ENCODE measurements at regions not wholly inside any gene's neighbourhood (a gene's known extent, or its start where the extent isn't known, plus 50 kb on each side); places are given as distances from the start of the nearest gene placed in this dataset.
A peak's percentile ranks its signal among the peaks of the same experiment; 100 is the strongest.

GRCh38 chr2:121160366-121160765 is 124.6 kb downstream of the TFCP2L1 start:
- ATAC-seq = no peak
- intact Hi-C loops (cut with micrococcal nuclease) = no loop called here
- DNase-seq = no peak
- H3K4me3 ChIP-seq (ENCODE audit: low read length) = no peak overlapping the region
- no peak overlapping the region for H3K4me2 ChIP-seq (ENCODE audit: low read length)
- H3K27ac ChIP-seq (ENCODE audit: low read length) = no peak overlapping the region
- H3K9ac ChIP-seq (ENCODE audit: low read length) = no peak overlapping the region
- TF ChIP-seq EZH2 (IDR thresholded peaks at IDR 0.05; ENCODE audit: low read length, unreplicated experiment) = no peak
- TF ChIP-seq EZH2phosphoT487 (IDR thresholded peaks at IDR 0.05; ENCODE audit: borderline replicate concordance, low read length) = no peak
- TF ChIP-seq CTCF (conservative IDR thresholded peaks at IDR 0.05; ENCODE audit: low read depth, low read length) = no peak
- no peaks in the 10 kb centered on the region; the same call in 1 of the 2 replicates for H3K4me1 ChIP-seq (ENCODE audit: insufficient read depth, low read length)
- no peaks in the 10 kb centered on the region for H4K20me1 ChIP-seq (ENCODE audit: low read length)
- no peak overlapping the region for H2AFZ ChIP-seq (ENCODE audit: low read length)
- peaks cover 13% of the 10 kb centered on the region; the same call in 1 of the 2 replicates for H3K9me3 ChIP-seq (ENCODE audit: low read length)
- H3K79me2 ChIP-seq (ENCODE audit: low read length) = no peaks in the 10 kb centered on the region
- H3K36me3 ChIP-seq (ENCODE audit: low read depth, low read length) = no peaks in the 10 kb centered on the region
- H3K9me2 ChIP-seq (replicated peaks; ENCODE audit: low read length) = no peaks in the 10 kb centered on the region
- BruUV-seq (replicated peaks) = no TSS peak
- ChIA-PET POLR2A (ENCODE audit: unreplicated experiment) (no interaction called here), CTCF (no interaction called here)
- no peaks in the 10 kb centered on the region for H3K27me3 ChIP-seq (ENCODE audit: low read length)
- H3F3A ChIP-seq (ENCODE audit: low read length, unreplicated experiment) = no peaks in the 10 kb centered on the region

GRCh38 chr2:121161272-121161671 is 123.7 kb downstream of the TFCP2L1 start:
- H3K9ac ChIP-seq (ENCODE audit: low read length) = no peak overlapping the region
- H3K27me3 ChIP-seq (ENCODE audit: low read length) = no peaks in the 10 kb centered on the region
- no TSS peak for BruUV-seq (replicated peaks)
- ATAC-seq (peak; percentile 59; the same call in 1 of the 2 replicates), DNase-seq (no peak)
- no peaks in the 10 kb centered on the region for H3K9me2 ChIP-seq (replicated peaks; ENCODE audit: low read length)
- no peaks in the 10 kb centered on the region for H3K36me3 ChIP-seq (ENCODE audit: low read depth, low read length)
- no peaks in the 10 kb centered on the region for H3K79me2 ChIP-seq (ENCODE audit: low read length)
- ChIA-PET POLR2A (ENCODE audit: unreplicated experiment) (no interaction called here), CTCF (no interaction called here)
- no peak overlapping the region for H3K4me2 ChIP-seq (ENCODE audit: low read length)
- no peaks in the 10 kb centered on the region for H4K20me1 ChIP-seq (ENCODE audit: low read length)
- no peak overlapping the region for H2AFZ ChIP-seq (ENCODE audit: low read length)
- H3K27ac ChIP-seq (ENCODE audit: low read length) = no peak overlapping the region
- no peak for TF ChIP-seq EZH2phosphoT487 (IDR thresholded peaks at IDR 0.05; ENCODE audit: borderline replicate concordance, low read length)
- TF ChIP-seq EZH2 (IDR thresholded peaks at IDR 0.05; ENCODE audit: low read length, unreplicated experiment) = no peak
- TF ChIP-seq CTCF (conservative IDR thresholded peaks at IDR 0.05; ENCODE audit: low read depth, low read length) = no peak
- peaks cover 13% of the 10 kb centered on the region; the same call in 1 of the 2 replicates for H3K9me3 ChIP-seq (ENCODE audit: low read length)
- no peaks in the 10 kb centered on the region; the same call in 1 of the 2 replicates for H3K4me1 ChIP-seq (ENCODE audit: insufficient read depth, low read length)
- intact Hi-C loops (cut with micrococcal nuclease) = no loop called here
- no peak overlapping the region for H3K4me3 ChIP-seq (ENCODE audit: low read length)
- H3F3A ChIP-seq (ENCODE audit: low read length, unreplicated experiment) = no peaks in the 10 kb centered on the region

- Histone ChIP-seq H3F3A (ENCODE audit: low read length, unreplicated experiment) (no peaks in the 10 kb centered on the region), H3K9me3 (ENCODE audit: low read length) (peaks cover 8% of the 10 kb centered on the region; the same call in 1 of the 2 replicates), H3K79me2 (ENCODE audit: low read length) (no peaks in the 10 kb centered on the region), H3K9me2 (replicated peaks; ENCODE audit: low read length) (no peaks in the 10 kb centered on the region), H3K36me3 (ENCODE audit: low read depth, low read length) (no peaks in the 10 kb centered on the region), H3K4me1 (ENCODE audit: insufficient read depth, low read length) (no peaks in the 10 kb centered on the region; the same call in 1 of the 2 replicates), H4K20me1 (ENCODE audit: low read length) (no peaks in the 10 kb centered on the region), H3K27ac (ENCODE audit: low read length) (no peak overlapping the region), H3K4me2 (ENCODE audit: low read length) (no peak overlapping the region), H3K4me3 (ENCODE audit: low read length) (no peak overlapping the region), H3K9ac (ENCODE audit: low read length) (no peak overlapping the region), H3K27me3 (ENCODE audit: low read length) (no peaks in the 10 kb centered on the region), H2AFZ (ENCODE audit: low read length) (no peak overlapping the region)
- intact Hi-C loops (cut with micrococcal nuclease) = no loop called here
- POLR2A ChIA-PET (ENCODE audit: unreplicated experiment) = no interaction called here
- ATAC-seq = no peak
- CTCF ChIA-PET = no interaction called here
- TF ChIP-seq EZH2 (IDR thresholded peaks at IDR 0.05; ENCODE audit: low read length, unreplicated experiment) (no peak), CTCF (conservative IDR thresholded peaks at IDR 0.05; ENCODE audit: low read depth, low read length) (no peak), EZH2phosphoT487 (IDR thresholded peaks at IDR 0.05; ENCODE audit: borderline replicate concordance, low read length) (no peak)
- no peak for DNase-seq
- no TSS peak for BruUV-seq (replicated peaks)
These were observed 122.1 kb downstream of the TFCP2L1 start for GRCh38 chr2:121162893-121163292.

All from PC-3 (cell line).